OCI-LY7 (cell line): ENCODE measurements at regions not wholly inside any gene's neighbourhood (a gene's known extent, or its start where the extent isn't known, plus 50 kb on each side); places are given as distances from the start of the nearest gene placed in this dataset.

ENCODE experiments used
- CTCF ChIP-seq: fragments of 200-600 bp; sonication (generic); conservative IDR thresholded peaks from 2 replicates; pipeline ENCODE4 v1.5.1; 2014; ENCODE audit warnings: mild to moderate bottlenecking, antibody characterized with exemption, low read length, moderate library complexity, mixed read lengths
- EZH2phosphoT487 ChIP-seq: fragments of 200-600 bp; sonication (generic); IDR thresholded peaks from 2 replicates; pipeline ENCODE4 v1.6.1; 2018; ENCODE audit warnings: low read depth, borderline replicate concordance, mild to moderate bottlenecking, mixed run types, antibody characterized with exemption, low read length, moderate library complexity, mixed read lengths

GRCh38 chr7:80047856-80048459 is 86.7 kb upstream of the GNAI1 start:
- TF ChIP-seq CTCF (peak; percentile 52), EZH2phosphoT487 (no peak)
